CD4-positive, alpha-beta T cell (primary cell): ENCODE measurements at regions not wholly inside any gene's neighbourhood (a gene's known extent, or its start where the extent isn't known, plus 50 kb on each side); places are given as distances from the start of the nearest gene placed in this dataset.
"Not testable (repeated sequence)": the region's sequence is repeated elsewhere in the genome, so short reads cannot be mapped to it uniquely, and the experiment has no call there.

Source experiments
- ATAC-seq: fragments of 200-7000 bp; cut with Tn5 transposase; one replicate; pipeline ENCODE4 v1.10.0; 2022; ENCODE audit warnings: mild to moderate bottlenecking; ENCODE audit not compliant: poor library complexity
- CTCF ChIA-PET: fragments of 350-600 bp; sonication (Branson Sonifier 250); formaldehyde crosslinking; loops from one replicate; lab custom pipeline; 2021; ENCODE audit warnings: antibody characterized with exemption, inconsistent platforms; lab: Charles Lee
- POLR2A ChIA-PET: fragments of 350-600 bp; sonication (Branson Sonifier 250); formaldehyde crosslinking; loops from one replicate; lab custom pipeline; 2021; ENCODE audit warnings: antibody characterized with exemption, inconsistent platforms; lab: Charles Lee
- DNase-seq, 14 experiments: peaks; one replicate each; pipeline ENCODE4 v3.0.0-alpha.2; 2013 to 2020; ENCODE audit warnings: mixed read lengths in 2 of 14
- H3K27ac ChIP-seq, 2 donors: one replicate each; pipeline versions ENCODE4 v1.5.1 to v1.7.0; 2013; ENCODE audit warnings: low read length in 2 of 2, low read depth in 1 of 2, mild to moderate bottlenecking in 1 of 2
- H3K27me3 ChIP-seq, 2 experiments: 1 replicate in 1 of 2; 2 replicates in 1 of 2; pipeline versions ENCODE4 v1.6.1 to v1.7.0; 2013; ENCODE audit warnings: low read length in 2 of 2, control low read depth in 1 of 2, mild to moderate bottlenecking in 1 of 2, moderate library complexity in 1 of 2; ENCODE audit not compliant: insufficient read depth in 2 of 2, control insufficient read depth in 1 of 2
- H3K36me3 ChIP-seq: one replicate; pipeline ENCODE4 v1.6.1; 2013; ENCODE audit warnings: low read length, control low read depth; ENCODE audit not compliant: insufficient read depth
- H3K4me1 ChIP-seq: one replicate; pipeline ENCODE4 v1.6.1; 2013; ENCODE audit warnings: low read length, control low read depth; ENCODE audit not compliant: insufficient read depth
- H3K4me3 ChIP-seq: one replicate; pipeline ENCODE4 v1.5.1; 2013; ENCODE audit warnings: mild to moderate bottlenecking, low read length, moderate library complexity
- H3K9me3 ChIP-seq, 2 experiments: 1 replicate in 1 of 2; 2 replicates in 1 of 2; pipeline versions ENCODE4 v1.6.1 to v1.7.0; 2013; ENCODE audit warnings: low read length in 2 of 2, mild to moderate bottlenecking in 2 of 2, control low read depth in 1 of 2, moderate library complexity in 1 of 2; ENCODE audit not compliant: control insufficient read depth in 1 of 2, insufficient read depth in 1 of 2
- H3K27ac Mint-ChIP-seq: one replicate; pipeline ENCODE4 v1.8.0; 2020; ENCODE audit warnings: mixed read lengths
- H3K27me3 Mint-ChIP-seq: one replicate; pipeline ENCODE4 v1.8.0; 2021; ENCODE audit warnings: mixed read lengths
- H3K36me3 Mint-ChIP-seq: one replicate; pipeline ENCODE4 v1.8.0; 2021; ENCODE audit warnings: low read depth, mixed read lengths
- H3K4me1 Mint-ChIP-seq: one replicate; pipeline ENCODE4 v1.8.0; 2021; ENCODE audit warnings: low read depth, mixed read lengths
- H3K4me3 Mint-ChIP-seq: one replicate; pipeline ENCODE4 v1.8.0; 2020; ENCODE audit warnings: mild to moderate bottlenecking, mixed read lengths
- H3K9me3 Mint-ChIP-seq: one replicate; pipeline ENCODE4 v1.8.0; 2020; ENCODE audit warnings: mixed read lengths
- intact Hi-C, 2 experiments: fragments of 100-400 bp; cut with DNase I in 1 of 2; cut with micrococcal nuclease in 1 of 2; formaldehyde crosslinking; loops; one replicate each; pipeline versions ENCODE4 v1.15.1 to v1.9.0; 2023 to 2025; cut with DNase I, micrococcal nuclease
- TF ChIP-seq, protein P1 (sequence below): fragments of 200-600 bp; IDR thresholded peaks from one replicate; pipeline ENCODE4 v1.8.0; 2022; ENCODE audit warnings: antibody characterized with exemption, mild to moderate bottlenecking

DNA sequence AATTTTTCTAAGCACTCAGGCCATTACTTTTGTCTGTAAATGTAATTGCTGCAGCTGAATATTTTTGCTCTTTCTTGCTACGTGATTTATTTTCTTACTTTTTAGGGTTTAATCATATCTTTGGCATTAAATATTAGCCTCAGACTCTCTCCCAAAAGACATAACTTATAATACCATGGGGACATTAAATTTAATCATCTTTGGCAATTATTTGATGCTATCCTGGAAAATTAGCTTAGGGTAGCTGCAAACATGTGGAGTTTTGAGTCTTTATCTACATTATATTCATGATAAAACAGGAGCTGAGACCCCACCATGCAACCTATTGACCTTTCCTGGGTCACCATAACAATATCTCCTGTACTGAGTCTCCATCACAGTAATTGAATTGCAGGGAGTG, 59.1 kb upstream of the EDAR start:
- TF ChIP-seq, protein P1, sequence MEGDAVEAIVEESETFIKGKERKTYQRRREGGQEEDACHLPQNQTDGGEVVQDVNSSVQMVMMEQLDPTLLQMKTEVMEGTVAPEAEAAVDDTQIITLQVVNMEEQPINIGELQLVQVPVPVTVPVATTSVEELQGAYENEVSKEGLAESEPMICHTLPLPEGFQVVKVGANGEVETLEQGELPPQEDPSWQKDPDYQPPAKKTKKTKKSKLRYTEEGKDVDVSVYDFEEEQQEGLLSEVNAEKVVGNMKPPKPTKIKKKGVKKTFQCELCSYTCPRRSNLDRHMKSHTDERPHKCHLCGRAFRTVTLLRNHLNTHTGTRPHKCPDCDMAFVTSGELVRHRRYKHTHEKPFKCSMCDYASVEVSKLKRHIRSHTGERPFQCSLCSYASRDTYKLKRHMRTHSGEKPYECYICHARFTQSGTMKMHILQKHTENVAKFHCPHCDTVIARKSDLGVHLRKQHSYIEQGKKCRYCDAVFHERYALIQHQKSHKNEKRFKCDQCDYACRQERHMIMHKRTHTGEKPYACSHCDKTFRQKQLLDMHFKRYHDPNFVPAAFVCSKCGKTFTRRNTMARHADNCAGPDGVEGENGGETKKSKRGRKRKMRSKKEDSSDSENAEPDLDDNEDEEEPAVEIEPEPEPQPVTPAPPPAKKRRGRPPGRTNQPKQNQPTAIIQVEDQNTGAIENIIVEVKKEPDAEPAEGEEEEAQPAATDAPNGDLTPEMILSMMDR: no peak
- Mint-ChIP-seq H3K4me3 (no peak overlapping the region), H3K27ac (peak overlapping the region; percentile 25), H3K36me3 (no peaks in the 10 kb centered on the region), H3K9me3 (no peaks in the 10 kb centered on the region), H3K4me1 (peaks cover 32% of the 10 kb centered on the region), H3K27me3 (no peaks in the 10 kb centered on the region)
- no peak for ATAC-seq
- CTCF ChIA-PET: no interaction called here
- peaks cover 12% of the 10 kb centered on the region for H3K4me1 ChIP-seq
- intact Hi-C loops: no loop called here
- H3K9me3 ChIP-seq: no peaks in the 10 kb centered on the region
- H3K36me3 ChIP-seq: no peaks in the 10 kb centered on the region
- H3K27me3 ChIP-seq: no peaks in the 10 kb centered on the region
- POLR2A ChIA-PET: interaction anchor here (1.7 to 3.1 kb wide), 2 partner anchors 10 to 16 kb away, joined by 4 to 20 read pairs; no protein-coding TSS in a partner anchor
- no peak for DNase-seq
- H3K27ac ChIP-seq: no peak overlapping the region
- no peak overlapping the region for H3K4me3 ChIP-seq

DNA sequence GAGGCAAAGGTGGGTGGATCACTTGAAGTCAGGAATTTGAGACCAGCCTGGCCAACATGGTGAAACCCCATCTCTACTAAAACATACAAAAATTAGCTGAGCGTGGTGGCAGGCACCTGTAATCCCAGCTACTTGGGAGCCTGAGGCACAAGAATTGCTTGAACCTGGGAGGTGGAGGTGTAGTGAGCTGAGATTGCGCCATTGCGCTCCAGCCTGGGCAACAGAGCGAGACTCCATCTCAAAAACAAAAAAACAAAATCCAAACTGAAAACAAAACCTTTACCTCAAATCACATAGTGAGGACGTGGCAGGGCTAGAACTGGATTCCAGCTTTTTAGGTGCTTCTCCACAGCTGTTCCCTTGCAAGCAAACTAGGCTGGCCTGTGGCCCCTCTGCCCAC, 58.5 kb upstream of the EDAR start:
- ATAC-seq, H3K9me3 ChIP-seq, H3K27ac ChIP-seq, H3K4me3 ChIP-seq, H3K36me3 Mint-ChIP-seq, DNase-seq, H3K9me3 Mint-ChIP-seq, H3K27ac Mint-ChIP-seq, H3K27me3 ChIP-seq, H3K36me3 ChIP-seq, intact Hi-C loops, H3K4me3 Mint-ChIP-seq, H3K27me3 Mint-ChIP-seq: not testable (repeated sequence)
- ChIA-PET CTCF (interaction anchor here (0.6 kb wide), 1 partner anchor 141 kb away, joined by 3 read pairs; no protein-coding TSS in a partner anchor), POLR2A (interaction anchor here (0.6 to 3.1 kb wide), 3 partner anchors 10 to 30 kb away, joined by 4 to 20 read pairs (median 4); no protein-coding TSS in a partner anchor)
- H3K4me1 Mint-ChIP-seq: peaks cover 32% of the 10 kb centered on the region
- H3K4me1 ChIP-seq: peaks cover 12% of the 10 kb centered on the region

DNA sequence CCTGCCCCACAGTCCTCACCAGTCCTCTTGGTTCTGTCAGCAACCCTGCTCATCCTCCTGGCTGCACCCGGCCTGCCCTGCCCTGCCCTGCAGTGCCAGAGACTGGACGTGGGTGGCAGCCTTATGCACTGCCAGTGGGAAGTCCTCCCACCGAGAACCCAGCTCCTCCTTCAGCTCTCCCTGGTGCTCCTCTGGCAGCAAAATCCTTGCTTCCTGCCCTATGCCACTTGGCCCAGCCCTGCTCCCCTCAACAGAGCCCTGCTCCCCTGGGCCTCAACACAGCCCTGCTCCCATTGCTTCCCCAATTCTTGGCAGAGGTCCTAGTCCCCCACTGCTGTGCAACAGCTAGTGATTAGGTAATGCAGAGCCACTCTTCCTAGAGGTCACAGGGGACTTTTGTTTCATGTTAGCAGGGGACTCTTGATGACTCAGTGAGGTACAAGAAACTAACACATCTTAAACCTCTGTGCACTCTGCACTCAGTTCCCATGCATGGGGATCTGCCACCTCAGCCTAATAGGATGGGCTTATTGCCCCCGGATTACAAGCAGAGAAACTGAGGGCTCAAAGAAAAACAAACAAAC, 58.0 kb upstream of the EDAR start:
- no peak overlapping the region for H3K27ac Mint-ChIP-seq
- no peaks in the 10 kb centered on the region for H3K36me3 Mint-ChIP-seq
- no peaks in the 10 kb centered on the region for H3K36me3 ChIP-seq
- no peak overlapping the region for H3K27ac ChIP-seq
- H3K9me3 Mint-ChIP-seq: no peaks in the 10 kb centered on the region
- ChIA-PET POLR2A (interaction anchor here (0.6 to 3.1 kb wide), 3 partner anchors 11 to 30 kb away, joined by 4 to 20 read pairs (median 4); no protein-coding TSS in a partner anchor), CTCF (interaction anchor here (0.6 kb wide), 1 partner anchor 142 kb away, joined by 3 read pairs; no protein-coding TSS in a partner anchor)
- no peak for DNase-seq
- H3K4me3 ChIP-seq: no peak overlapping the region
- no peak for ATAC-seq
- H3K27me3 Mint-ChIP-seq: no peaks in the 10 kb centered on the region
- H3K4me3 Mint-ChIP-seq: peak overlapping the region; percentile 42
- no peaks in the 10 kb centered on the region for H3K27me3 ChIP-seq
- no peaks in the 10 kb centered on the region for H3K9me3 ChIP-seq
- peaks cover 12% of the 10 kb centered on the region for H3K4me1 ChIP-seq
- H3K4me1 Mint-ChIP-seq: peaks cover 36% of the 10 kb centered on the region
- intact Hi-C loops: no loop called here
- TF ChIP-seq, protein P1: no peak
